Upper lobe of left lung (tissue), 4 donors: ENCODE measurements at regions not wholly inside any gene's neighbourhood (a gene's known extent, or its start where the extent isn't known, plus 50 kb on each side); places are given as distances from the start of the nearest gene placed in this dataset.

Source experiments
- CTCF ChIP-seq, 6 experiments: fragments of 450-650 bp in 4 of 6; fragments of 200-600 bp in 2 of 6; sonication (generic) in 2 of 6; IDR thresholded peaks; one replicate each; pipeline ENCODE4 v1.5.1; 2016 to 2019; ENCODE audit warnings: antibody characterized with exemption in 6 of 6
- EP300 ChIP-seq, 4 donors: sonication (generic); formaldehyde crosslinking; IDR thresholded peaks; one replicate each; pipeline ENCODE4 v1.5.1; 2017; ENCODE audit warnings: antibody characterized with exemption in 4 of 4, control low read depth in 2 of 4
- POLR2A ChIP-seq, 4 donors: fragments of 450-650 bp; IDR thresholded peaks; one replicate each; pipeline ENCODE4 v1.5.1; 2016 to 2017; ENCODE audit warnings: antibody characterized with exemption in 4 of 4, mild to moderate bottlenecking in 2 of 4
- POLR2AphosphoS5 ChIP-seq, 2 donors: sonication (generic); formaldehyde crosslinking; IDR thresholded peaks; one replicate each; pipeline ENCODE4 v1.5.1; 2017; ENCODE audit warnings: antibody characterized with exemption in 2 of 2

- no peak for TF ChIP-seq POLR2A (IDR thresholded peaks at IDR 0.05)
- no peak for TF ChIP-seq CTCF (IDR thresholded peaks at IDR 0.05)
- TF ChIP-seq POLR2AphosphoS5 (IDR thresholded peaks at IDR 0.05): no peak
- TF ChIP-seq EP300 (IDR thresholded peaks at IDR 0.05): no peak
These were observed 439.9 kb upstream of the MAF start for GRCh38 chr16:80040413-80040812.
